ENCODE measurements at regions not wholly inside any gene's neighbourhood (a gene's known extent, or its start where the extent isn't known, plus 50 kb on each side); places are given as distances from the start of the nearest gene placed in this dataset.
"Not testable (repeated sequence)": the region's sequence is repeated elsewhere in the genome, so short reads cannot be mapped to it uniquely, and the experiment has no call there.

GRCh38 chr22:11017108-11017507 is 4510.9 kb upstream of the OR11H1 start:
- H3K4me3 ChIP-seq (ENCODE audit: low read length); H3K27me3 ChIP-seq (ENCODE audit: insufficient read depth, low read length); H3K9ac ChIP-seq (ENCODE audit: low read depth, low read length); H3K4me1 ChIP-seq (ENCODE audit: insufficient read depth, low read length); H3K36me3 ChIP-seq (ENCODE audit: insufficient read depth, low read length); H3K27ac ChIP-seq (ENCODE audit: low read depth, low read length); H3K9me3 ChIP-seq (ENCODE audit: insufficient read depth, low read depth, low read length): not testable (repeated sequence)
- 77% methylated on average over 6 of the region's 8 CpGs for WGBS

GRCh38 chr22:11020522-11020921 is 4507.5 kb upstream of the OR11H1 start:
- not testable (repeated sequence) for H3K27me3 ChIP-seq (ENCODE audit: insufficient read depth, low read length); H3K27ac ChIP-seq (ENCODE audit: low read depth, low read length); H3K36me3 ChIP-seq (ENCODE audit: insufficient read depth, low read length); H3K9ac ChIP-seq (ENCODE audit: low read depth, low read length); H3K4me3 ChIP-seq (ENCODE audit: low read length); H3K4me1 ChIP-seq (ENCODE audit: insufficient read depth, low read length)
- 62% methylated on average over 6 of the region's 8 CpGs for WGBS
- H3K9me3 ChIP-seq (ENCODE audit: insufficient read depth, low read depth, low read length): peaks cover 22% of the 10 kb centered on the region

- peaks cover 72% of the 10 kb centered on the region for H3K9me3 ChIP-seq (ENCODE audit: insufficient read depth, low read depth, low read length)
These were observed 4501.5 kb upstream of the OR11H1 start for GRCh38 chr22:11026541-11026940.

GRCh38 chr22:11027064-11027463 is 4500.9 kb upstream of the OR11H1 start:
- H3K9me3 ChIP-seq (ENCODE audit: insufficient read depth, low read depth, low read length): peaks cover 77% of the 10 kb centered on the region
- not testable (repeated sequence) for H3K9ac ChIP-seq (ENCODE audit: low read depth, low read length); H3K27ac ChIP-seq (ENCODE audit: low read depth, low read length); H3K27me3 ChIP-seq (ENCODE audit: insufficient read depth, low read length); H3K4me1 ChIP-seq (ENCODE audit: insufficient read depth, low read length); H3K36me3 ChIP-seq (ENCODE audit: insufficient read depth, low read length); H3K4me3 ChIP-seq (ENCODE audit: low read length)
- WGBS: 82% methylated on average over 9 of the region's 9 CpGs

More at GRCh38 chr22:11026541-11026940, 4501.5 kb upstream of the OR11H1 start:
- H3K27ac ChIP-seq (ENCODE audit: low read depth, low read length); H3K36me3 ChIP-seq (ENCODE audit: insufficient read depth, low read length); H3K4me1 ChIP-seq (ENCODE audit: insufficient read depth, low read length); H3K4me3 ChIP-seq (ENCODE audit: low read length); H3K9ac ChIP-seq (ENCODE audit: low read depth, low read length); H3K27me3 ChIP-seq (ENCODE audit: insufficient read depth, low read length): not testable (repeated sequence)
- 62% methylated on average over 2 of the region's 4 CpGs for WGBS

- 46% methylated on average over 1 of the region's 1 CpG for WGBS
These were observed 4500.5 kb upstream of the OR11H1 start for GRCh38 chr22:11027532-11027931.

GRCh38 chr22:11028180-11028579 is 4499.8 kb upstream of the OR11H1 start:
- not testable (repeated sequence) for H3K27me3 ChIP-seq (ENCODE audit: insufficient read depth, low read length); H3K4me3 ChIP-seq (ENCODE audit: low read length); H3K27ac ChIP-seq (ENCODE audit: low read depth, low read length); H3K36me3 ChIP-seq (ENCODE audit: insufficient read depth, low read length); H3K4me1 ChIP-seq (ENCODE audit: insufficient read depth, low read length); H3K9ac ChIP-seq (ENCODE audit: low read depth, low read length)
- H3K9me3 ChIP-seq (ENCODE audit: insufficient read depth, low read depth, low read length): peaks cover 80% of the 10 kb centered on the region
- WGBS: 30% methylated on average over 1 of the region's 1 CpG

More at GRCh38 chr22:11027532-11027931, 4500.5 kb upstream of the OR11H1 start:
- H3K4me1 ChIP-seq (ENCODE audit: insufficient read depth, low read length); H3K9ac ChIP-seq (ENCODE audit: low read depth, low read length); H3K4me3 ChIP-seq (ENCODE audit: low read length); H3K36me3 ChIP-seq (ENCODE audit: insufficient read depth, low read length); H3K27ac ChIP-seq (ENCODE audit: low read depth, low read length); H3K27me3 ChIP-seq (ENCODE audit: insufficient read depth, low read length): not testable (repeated sequence)
- peaks cover 81% of the 10 kb centered on the region for H3K9me3 ChIP-seq (ENCODE audit: insufficient read depth, low read depth, low read length)

GRCh38 chr22:11029534-11029933 is 4498.5 kb upstream of the OR11H1 start:
- H3K27me3 ChIP-seq (ENCODE audit: insufficient read depth, low read length); H3K4me3 ChIP-seq (ENCODE audit: low read length); H3K27ac ChIP-seq (ENCODE audit: low read depth, low read length); H3K9ac ChIP-seq (ENCODE audit: low read depth, low read length); H3K36me3 ChIP-seq (ENCODE audit: insufficient read depth, low read length); H3K4me1 ChIP-seq (ENCODE audit: insufficient read depth, low read length): not testable (repeated sequence)
- 75% methylated on average over 7 of the region's 8 CpGs for WGBS
- H3K9me3 ChIP-seq (ENCODE audit: insufficient read depth, low read depth, low read length): peaks cover 91% of the 10 kb centered on the region

GRCh38 chr22:11029967-11030366 is 4498.0 kb upstream of the OR11H1 start:
- not testable (repeated sequence) for H3K36me3 ChIP-seq (ENCODE audit: insufficient read depth, low read length); H3K27ac ChIP-seq (ENCODE audit: low read depth, low read length); H3K4me1 ChIP-seq (ENCODE audit: insufficient read depth, low read length); H3K9ac ChIP-seq (ENCODE audit: low read depth, low read length); H3K4me3 ChIP-seq (ENCODE audit: low read length); H3K27me3 ChIP-seq (ENCODE audit: insufficient read depth, low read length)
- peaks cover 93% of the 10 kb centered on the region for H3K9me3 ChIP-seq (ENCODE audit: insufficient read depth, low read depth, low read length)
- 64% methylated on average over 6 of the region's 6 CpGs for WGBS

GRCh38 chr22:11030571-11031410 is 4497.2 kb upstream of the OR11H1 start:
- H3K4me1 ChIP-seq (ENCODE audit: insufficient read depth, low read length); H3K27me3 ChIP-seq (ENCODE audit: insufficient read depth, low read length); H3K36me3 ChIP-seq (ENCODE audit: insufficient read depth, low read length); H3K27ac ChIP-seq (ENCODE audit: low read depth, low read length); H3K9ac ChIP-seq (ENCODE audit: low read depth, low read length): not testable (repeated sequence)
- Histone ChIP-seq H3K9me3 (ENCODE audit: insufficient read depth, low read depth, low read length) (peaks cover 96% of the 10 kb centered on the region), H3K4me3 (ENCODE audit: low read length) (peak overlapping the region; percentile 8; the same call in 1 of the 2 replicates)
- 80% methylated on average over 12 of the region's 12 CpGs for WGBS

- not testable (repeated sequence) for H3K4me1 ChIP-seq (ENCODE audit: insufficient read depth, low read length); H3K36me3 ChIP-seq (ENCODE audit: insufficient read depth, low read length); H3K4me3 ChIP-seq (ENCODE audit: low read length); H3K27me3 ChIP-seq (ENCODE audit: insufficient read depth, low read length); H3K27ac ChIP-seq (ENCODE audit: low read depth, low read length); H3K9ac ChIP-seq (ENCODE audit: low read depth, low read length)
- peaks cover 94% of the 10 kb centered on the region for H3K9me3 ChIP-seq (ENCODE audit: insufficient read depth, low read depth, low read length)
- 83% methylated on average over 12 of the region's 13 CpGs for WGBS
These were observed 4495.9 kb upstream of the OR11H1 start for GRCh38 chr22:11032115-11032514.

- H3K4me1 ChIP-seq (ENCODE audit: insufficient read depth, low read length): not testable (repeated sequence)
- H3K9me3 ChIP-seq (ENCODE audit: insufficient read depth, low read depth, low read length): peaks cover 94% of the 10 kb centered on the region
- WGBS: 57% methylated on average over 6 of the region's 6 CpGs
These were observed 4493.4 kb upstream of the OR11H1 start for GRCh38 chr22:11034660-11034987.

More at GRCh38 chr22:11034660-11034987, 4493.4 kb upstream of the OR11H1 start:
- H3K36me3 ChIP-seq (ENCODE audit: insufficient read depth, low read length); H3K27me3 ChIP-seq (ENCODE audit: insufficient read depth, low read length); H3K9ac ChIP-seq (ENCODE audit: low read depth, low read length); H3K27ac ChIP-seq (ENCODE audit: low read depth, low read length): not testable (repeated sequence)
- peak overlapping the region; percentile 4; the same call in 1 of the 2 replicates for H3K4me3 ChIP-seq (ENCODE audit: low read length)

Data from HUES64 (cell line).